Smooth muscle cell (in vitro differentiated cells): ENCODE measurements at regions not wholly inside any gene's neighbourhood (a gene's known extent, or its start where the extent isn't known, plus 50 kb on each side); places are given as distances from the start of the nearest gene placed in this dataset.
A peak's percentile ranks its signal among the peaks of the same experiment; 100 is the strongest.

ENCODE experiments used
- DNase-seq: peaks from one replicate; lab custom pipeline; 2025; ENCODE audit not compliant: unreplicated experiment; lab: John Stamatoyannopoulos, UW
- H2AFZ ChIP-seq: fragments of 200-600 bp; sonication (generic); 2 replicates; pipeline ENCODE4 v1.6.0; 2016; ENCODE audit warnings: antibody characterized with exemption, low read depth, mild to moderate bottlenecking
- H3F3A ChIP-seq: fragments of 200-600 bp; sonication (generic); 2 replicates; pipeline ENCODE4 v1.6.0; 2017; ENCODE audit warnings: antibody characterized with exemption, low read depth
- H3K27ac ChIP-seq: fragments of 200-600 bp; sonication (generic); 2 replicates; pipeline ENCODE4 v1.5.1; 2016; ENCODE audit warnings: low read depth, mild to moderate bottlenecking
- H3K27me3 ChIP-seq: fragments of 200-600 bp; sonication (generic); 2 replicates; pipeline ENCODE4 v1.6.1; 2016; ENCODE audit warnings: low read depth, mild to moderate bottlenecking
- H3K36me3 ChIP-seq: fragments of 200-600 bp; sonication (generic); 2 replicates; pipeline ENCODE4 v1.5.1; 2016; ENCODE audit warnings: low read depth
- H3K4me1 ChIP-seq: fragments of 200-600 bp; sonication (generic); 2 replicates; pipeline ENCODE4 v1.5.1; 2016; ENCODE audit warnings: low read depth
- H3K4me2 ChIP-seq: fragments of 200-600 bp; sonication (generic); 2 replicates; pipeline ENCODE4 v1.6.0; 2016; ENCODE audit warnings: mild to moderate bottlenecking
- H3K4me3 ChIP-seq: fragments of 200-600 bp; sonication (generic); 2 replicates; pipeline ENCODE4 v1.5.1; 2016; ENCODE audit warnings: mild to moderate bottlenecking
- H3K79me2 ChIP-seq: fragments of 200-600 bp; sonication (generic); 2 replicates; pipeline ENCODE4 v1.6.0; 2016; ENCODE audit warnings: low read depth, mild to moderate bottlenecking
- H3K9ac ChIP-seq: fragments of 200-600 bp; sonication (generic); 2 replicates; pipeline ENCODE4 v1.6.0; 2016; ENCODE audit warnings: low read depth
- H3K9me3 ChIP-seq: fragments of 200-600 bp; sonication (generic); replicated peaks from 2 replicates; pipeline ENCODE4 v1.5.1; 2016; ENCODE audit warnings: low read depth
- H4K20me1 ChIP-seq: fragments of 200-600 bp; sonication (generic); 2 replicates; pipeline ENCODE4 v1.6.0; 2016; ENCODE audit warnings: low read depth
- CTCF ChIP-seq: fragments of 200-600 bp; sonication (generic); IDR thresholded peaks from 2 replicates; pipeline ENCODE4 v1.5.1; 2017; ENCODE audit warnings: borderline replicate concordance, mild to moderate bottlenecking, antibody characterized with exemption; ENCODE audit not compliant: insufficient read depth, poor library complexity, severe bottlenecking
- WGBS: methylation state at CpG from one replicate; pipeline ENCODE4 v1.1.7; 2016; ENCODE audit warnings: low lambda C conversion rate; 5-methylcytosine and 5-hydroxymethylcytosine counted together

- H4K20me1 ChIP-seq, result no peaks in the 10 kb centered on the region
- no peak overlapping the region for H3K27ac ChIP-seq
- no peaks in the 10 kb centered on the region for H3K36me3 ChIP-seq
- no peak overlapping the region for H3K4me2 ChIP-seq
- 65% methylated on average over 3 of the region's 3 CpGs for WGBS
- no peaks in the 10 kb centered on the region for H3F3A ChIP-seq
- no peak overlapping the region for H3K9ac ChIP-seq
- H3K9me3 ChIP-seq, result no peaks in the 10 kb centered on the region
- DNase-seq, result no peak
- no peak for TF ChIP-seq CTCF
- H3K4me1 ChIP-seq, result no peaks in the 10 kb centered on the region
- H3K79me2 ChIP-seq, result no peaks in the 10 kb centered on the region
- no peak overlapping the region for H3K4me3 ChIP-seq
- no peaks in the 10 kb centered on the region for H3K27me3 ChIP-seq
- H2AFZ ChIP-seq, result no peak overlapping the region
Measured at GRCh38 chr6:74073999-74074398, 378.0 kb downstream of the CD109 start.

- Histone ChIP-seq H3K4me3 (no peak overlapping the region), H3F3A (no peaks in the 10 kb centered on the region), H3K9ac (no peak overlapping the region), H4K20me1 (no peaks in the 10 kb centered on the region), H3K27me3 (no peaks in the 10 kb centered on the region), H3K27ac (no peak overlapping the region), H3K79me2 (no peaks in the 10 kb centered on the region), H3K4me1 (no peaks in the 10 kb centered on the region), H3K9me3 (no peaks in the 10 kb centered on the region), H2AFZ (no peak overlapping the region), H3K4me2 (no peak overlapping the region), H3K36me3 (no peaks in the 10 kb centered on the region)
- WGBS, result 56% methylated on average over 1 of the region's 1 CpG
- TF ChIP-seq CTCF, result no peak
- DNase-seq, result no peak
Measured at GRCh38 chr6:74073429-74073828, 377.4 kb downstream of the CD109 start.

- no peak overlapping the region for H3K27ac ChIP-seq
- H3K27me3 ChIP-seq, result no peaks in the 10 kb centered on the region
- TF ChIP-seq CTCF, result no peak
- H3K4me2 ChIP-seq, result no peak overlapping the region
- H3K9me3 ChIP-seq, result no peaks in the 10 kb centered on the region
- no peaks in the 10 kb centered on the region for H3K4me1 ChIP-seq
- no peaks in the 10 kb centered on the region for H3K79me2 ChIP-seq
- H3K4me3 ChIP-seq, result no peak overlapping the region
- no peak overlapping the region for H3K9ac ChIP-seq
- DNase-seq, result no peak
- no peaks in the 10 kb centered on the region for H3K36me3 ChIP-seq
- H3F3A ChIP-seq, result no peaks in the 10 kb centered on the region
- H2AFZ ChIP-seq, result no peak overlapping the region
- H4K20me1 ChIP-seq, result no peaks in the 10 kb centered on the region
Measured at GRCh38 chr6:74071214-74071613, 375.2 kb downstream of the CD109 start.

- no peaks in the 10 kb centered on the region for H3F3A ChIP-seq
- DNase-seq, result no peak
- no peaks in the 10 kb centered on the region for H3K79me2 ChIP-seq
- H3K4me2 ChIP-seq, result peak overlapping the region; percentile 4
- H2AFZ ChIP-seq, result no peak overlapping the region
- no peaks in the 10 kb centered on the region for H4K20me1 ChIP-seq
- no peaks in the 10 kb centered on the region for H3K4me1 ChIP-seq
- no peaks in the 10 kb centered on the region for H3K36me3 ChIP-seq
- TF ChIP-seq CTCF, result no peak
- H3K27me3 ChIP-seq, result no peaks in the 10 kb centered on the region
- H3K27ac ChIP-seq, result no peak overlapping the region
- no peak overlapping the region for H3K9ac ChIP-seq
- H3K4me3 ChIP-seq, result no peak overlapping the region
- H3K9me3 ChIP-seq, result no peaks in the 10 kb centered on the region
- 64% methylated on average over 1 of the region's 1 CpG for WGBS
Measured at GRCh38 chr6:74070711-74071110, 374.7 kb downstream of the CD109 start.
